Gastrocnemius medialis (tissue), 4 donors: ENCODE measurements at regions not wholly inside any gene's neighbourhood (a gene's known extent, or its start where the extent isn't known, plus 50 kb on each side); places are given as distances from the start of the nearest gene placed in this dataset.
A peak's percentile ranks its signal among the peaks of the same experiment; 100 is the strongest.

Experiments
- ATAC-seq, 2 donors: fragments of 150-250 bp; one replicate each; pipeline ENCODE4 v1.9.1; 2016
- DNase-seq, 2 donors: peaks; one replicate each; pipeline ENCODE4 v3.0.0-alpha.2; 2019
- H3K27ac ChIP-seq, 4 donors: fragments of 200-600 bp; sonication (generic); 1 replicate in 1 of 4; 2 replicates in 3 of 4; pipeline ENCODE4 v1.5.1; 2016 to 2018; ENCODE audit warnings: mild to moderate bottlenecking in 2 of 4, moderate library complexity in 1 of 4
- H3K27me3 ChIP-seq, 3 donors: fragments of 200-600 bp; sonication (generic) in 2 of 3; 1 replicate in 1 of 3; 2 replicates in 2 of 3; pipeline versions ENCODE4 v1.5.1 to v1.6.0; 2016 to 2019; ENCODE audit warnings: mild to moderate bottlenecking in 1 of 3, moderate library complexity in 1 of 3
- H3K36me3 ChIP-seq, 2 donors: fragments of 200-600 bp; sonication (generic) in 1 of 2; one replicate each; pipeline ENCODE4 v1.5.1; 2017 to 2018
- H3K4me1 ChIP-seq, 2 donors: fragments of 200-600 bp; sonication (generic) in 1 of 2; one replicate each; pipeline ENCODE4 v1.5.1; 2016 to 2017; ENCODE audit warnings: mild to moderate bottlenecking in 2 of 2
- H3K4me3 ChIP-seq, 4 donors: fragments of 200-600 bp; sonication (generic) in 3 of 4; 1 replicate in 1 of 4; 2 replicates in 3 of 4; pipeline ENCODE4 v1.5.1; 2016 to 2019; ENCODE audit warnings: mild to moderate bottlenecking in 2 of 4
- H3K9me3 ChIP-seq, 3 donors: fragments of 200-600 bp; sonication (generic) in 2 of 3; 1 replicate in 1 of 3; 2 replicates in 2 of 3; pipeline ENCODE4 v1.5.1; 2016 to 2019
- CTCF ChIP-seq, 5 experiments: fragments of 450-650 bp in 3 of 5; fragments of 200-600 bp in 2 of 5; sonication (generic) in 2 of 5; IDR thresholded peaks in 4 of 5; conservative IDR thresholded peaks in 1 of 5; 1 replicate in 4 of 5; 2 replicates in 1 of 5; pipeline ENCODE4 v1.5.1; 2016 to 2019; ENCODE audit warnings: antibody characterized with exemption in 5 of 5, mild to moderate bottlenecking in 3 of 5, moderate library complexity in 3 of 5
- POLR2A ChIP-seq, 2 donors: fragments of 450-650 bp; IDR thresholded peaks; one replicate each; pipeline ENCODE4 v1.6.1; 2017; ENCODE audit warnings: antibody characterized with exemption in 2 of 2, mild to moderate bottlenecking in 2 of 2, moderate library complexity in 2 of 2
- in situ Hi-C, 4 donors: fragments of 200-750 bp; cut with MboI; loops; one replicate each; pipeline versions ENCODE4 v1.15.0 to v1.8.0; 2017; ENCODE audit warnings: low sequenced_read_pairs in 4 of 4
- intact Hi-C: fragments of 100-400 bp; cut with DNase I; formaldehyde crosslinking; loops from one replicate; pipeline ENCODE4 v1.15.1; 2023; ENCODE audit warnings: low total_unique reads

GRCh38 chr17:72305472-72305871 is 184.7 kb downstream of the SOX9 start:
- DNase-seq (no peak), ATAC-seq (no peak)
- no peak overlapping the region for H3K4me3 ChIP-seq
- no peaks in the 10 kb centered on the region for H3K9me3 ChIP-seq
- H3K27ac ChIP-seq = no peak overlapping the region
- intact Hi-C loops (no loop called here), in situ Hi-C loops (loop anchor here in 1 of 4 donors (10.0 kb wide), 1 partner anchor 59 kb away; no protein-coding TSS in a partner anchor)
- no peak for TF ChIP-seq POLR2A (IDR thresholded peaks at IDR 0.05)
- no peak for TF ChIP-seq CTCF (IDR thresholded peaks at IDR 0.05 in 4 of 5, conservative IDR thresholded peaks at IDR 0.05 in 1 of 5)
- H3K27me3 ChIP-seq = no peaks in the 10 kb centered on the region
- H3K36me3 ChIP-seq = no peaks in the 10 kb centered on the region
- H3K4me1 ChIP-seq = no peaks in the 10 kb centered on the region

DNA sequence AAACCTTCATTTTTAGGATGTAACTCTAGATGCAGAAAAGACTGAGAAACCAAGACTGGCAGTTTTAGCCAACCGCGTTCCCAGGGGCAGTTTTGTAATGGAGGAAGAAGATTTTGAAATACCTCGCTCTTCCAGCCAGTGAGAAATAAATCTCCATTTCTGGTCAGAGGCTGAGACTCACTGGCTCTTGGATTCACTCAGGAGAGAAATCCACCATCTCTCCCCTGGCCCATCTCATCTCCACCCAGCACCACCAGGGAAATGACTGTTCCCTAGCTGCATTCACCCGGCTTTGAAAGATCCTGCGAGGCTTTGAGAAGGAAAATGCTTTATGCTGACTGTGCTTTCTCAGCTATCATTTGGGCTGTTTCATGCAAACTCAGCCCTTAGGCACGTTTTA is 185.2 kb downstream of the SOX9 start:
- H3K27me3 ChIP-seq = no peaks in the 10 kb centered on the region
- ATAC-seq (peak; percentile 53 to 56), DNase-seq (peak in 1 of 2 donors; percentile 35)
- H3K27ac ChIP-seq = no peak overlapping the region
- H3K9me3 ChIP-seq = no peaks in the 10 kb centered on the region
- no peak overlapping the region for H3K4me3 ChIP-seq
- in situ Hi-C loops = loop anchor here in 1 of 4 donors (10.0 kb wide), 1 partner anchor 59 kb away; no protein-coding TSS in a partner anchor
- no peaks in the 10 kb centered on the region for H3K4me1 ChIP-seq
- intact Hi-C loops = no loop called here
- TF ChIP-seq CTCF (IDR thresholded peaks at IDR 0.05 in 4 of 5, conservative IDR thresholded peaks at IDR 0.05 in 1 of 5) (no peak), POLR2A (IDR thresholded peaks at IDR 0.05) (no peak)
- H3K36me3 ChIP-seq = no peaks in the 10 kb centered on the region

DNA sequence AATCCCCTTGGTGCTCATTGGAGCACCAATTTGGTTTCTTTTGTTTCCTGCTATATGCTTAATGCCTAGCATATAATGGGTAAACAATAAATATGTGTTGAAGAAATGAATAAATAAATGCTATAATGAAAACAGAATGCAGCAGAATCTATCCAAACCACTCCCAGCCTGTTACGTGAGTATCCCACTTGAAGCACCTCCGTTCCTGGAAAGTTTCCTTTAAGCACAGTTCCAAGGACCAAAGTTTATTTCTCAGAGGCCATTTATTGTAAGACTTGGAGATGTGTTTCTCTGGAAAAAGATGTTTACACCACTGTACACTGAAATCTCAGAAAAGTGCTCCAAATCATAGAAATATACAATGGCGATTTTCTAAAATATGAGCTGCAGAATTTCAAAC is 187.0 kb downstream of the SOX9 start:
- no peak for TF ChIP-seq POLR2A (IDR thresholded peaks at IDR 0.05)
- Histone ChIP-seq H3K4me3 (no peak overlapping the region), H3K36me3 (no peaks in the 10 kb centered on the region), H3K4me1 (no peaks in the 10 kb centered on the region), H3K9me3 (no peaks in the 10 kb centered on the region), H3K27ac (no peak overlapping the region), H3K27me3 (no peaks in the 10 kb centered on the region)
- in situ Hi-C loops (loop anchor here in 1 of 4 donors (10.0 kb wide), 1 partner anchor 57 kb away; no protein-coding TSS in a partner anchor), intact Hi-C loops (no loop called here)
- DNase-seq (no peak), ATAC-seq (no peak)

DNA sequence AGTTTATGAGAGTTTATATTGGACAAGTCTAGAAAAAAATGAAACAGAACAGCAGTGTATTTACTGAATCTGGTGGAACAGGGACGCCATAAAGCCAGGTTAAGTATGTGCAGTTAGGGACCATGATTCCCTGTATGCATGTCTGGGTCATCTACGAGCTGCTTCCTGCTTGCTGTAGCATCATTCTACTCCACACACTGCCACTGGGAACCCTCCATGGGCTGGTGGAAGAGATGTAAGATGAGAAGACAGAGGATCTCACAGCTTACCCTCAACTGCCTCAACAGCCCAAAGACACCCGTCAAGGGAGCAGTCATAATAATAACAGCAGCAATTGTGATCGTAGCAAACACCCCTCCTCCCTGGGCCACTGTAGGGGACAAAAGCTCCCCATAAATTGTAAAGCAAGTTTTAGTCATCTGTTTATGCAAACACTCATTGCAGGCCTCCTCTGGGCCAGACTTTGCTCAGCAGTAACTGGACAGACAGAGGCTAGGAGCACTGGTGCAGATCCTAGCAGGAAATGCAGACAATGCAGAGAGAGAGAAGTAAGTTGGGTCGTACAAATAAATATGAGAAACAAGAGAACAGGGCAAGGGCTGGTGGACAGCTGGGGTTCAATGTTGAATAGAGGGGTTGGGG is 188.0 kb downstream of the SOX9 start:
- Histone ChIP-seq H3K27ac (no peak overlapping the region), H3K36me3 (no peaks in the 10 kb centered on the region), H3K4me3 (no peak overlapping the region), H3K27me3 (no peaks in the 10 kb centered on the region), H3K4me1 (no peaks in the 10 kb centered on the region), H3K9me3 (no peaks in the 10 kb centered on the region)
- DNase-seq (no peak), ATAC-seq (no peak)
- intact Hi-C loops (no loop called here), in situ Hi-C loops (loop anchor here in 1 of 4 donors (10.0 kb wide), 1 partner anchor 56 kb away; no protein-coding TSS in a partner anchor)
- no peak for TF ChIP-seq CTCF (IDR thresholded peaks at IDR 0.05 in 4 of 5, conservative IDR thresholded peaks at IDR 0.05 in 1 of 5)
- no peak for TF ChIP-seq POLR2A (IDR thresholded peaks at IDR 0.05)

DNA sequence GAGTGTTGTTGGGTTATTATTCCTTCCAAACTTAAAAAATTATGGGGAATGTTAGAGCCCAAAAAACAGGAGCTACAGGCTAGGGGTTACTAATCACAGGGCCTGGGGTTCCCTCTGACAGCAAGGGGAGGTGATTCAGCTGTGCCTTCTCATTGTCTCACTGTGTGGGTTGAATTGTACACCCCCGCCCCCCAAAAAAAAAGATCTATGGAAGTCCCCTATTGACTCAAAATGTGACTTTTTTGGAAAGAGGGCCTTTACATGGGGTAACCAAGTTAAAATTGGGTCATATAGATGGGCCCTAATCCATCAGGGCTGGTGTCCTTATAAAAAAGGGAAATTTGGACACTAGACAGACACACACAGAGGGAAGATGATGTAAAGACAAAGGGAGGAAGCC is 190.2 kb downstream of the SOX9 start:
- Histone ChIP-seq H3K27me3 (no peaks in the 10 kb centered on the region), H3K36me3 (no peaks in the 10 kb centered on the region), H3K4me3 (no peak overlapping the region), H3K9me3 (no peaks in the 10 kb centered on the region), H3K27ac (no peak overlapping the region), H3K4me1 (no peaks in the 10 kb centered on the region)
- TF ChIP-seq CTCF (IDR thresholded peaks at IDR 0.05 in 4 of 5, conservative IDR thresholded peaks at IDR 0.05 in 1 of 5) (no peak), POLR2A (IDR thresholded peaks at IDR 0.05) (no peak)
- in situ Hi-C loops (no loop called here), intact Hi-C loops (no loop called here)
- ATAC-seq (no peak), DNase-seq (no peak)
